Karpas-422 (cell line): ENCODE measurements at regions not wholly inside any gene's neighbourhood (a gene's known extent, or its start where the extent isn't known, plus 50 kb on each side); places are given as distances from the start of the nearest gene placed in this dataset.

Experiments used
- DNase-seq: peaks from one replicate; pipeline ENCODE4 v3.0.0-alpha.2; 2015
- H2AFZ ChIP-seq: fragments of 200-600 bp; sonication (generic); 2 replicates; pipeline ENCODE4 v1.6.1; 2014; ENCODE audit warnings: antibody characterized with exemption, low read length, mixed read lengths
- H3K27ac ChIP-seq: fragments of 200-600 bp; sonication (generic); 2 replicates; pipeline ENCODE4 v1.5.1; 2014; ENCODE audit warnings: mild to moderate bottlenecking, low read length, moderate library complexity
- H3K27me3 ChIP-seq: fragments of 200-600 bp; sonication (generic); 2 replicates; pipeline ENCODE4 v1.6.1; 2014; ENCODE audit warnings: low read length, mixed read lengths
- H3K36me3 ChIP-seq: fragments of 200-600 bp; sonication (generic); 2 replicates; pipeline ENCODE4 v1.6.1; 2014; ENCODE audit warnings: low read length, mixed read lengths; ENCODE audit not compliant: insufficient read depth
- H3K4me1 ChIP-seq: fragments of 200-600 bp; sonication (generic); 2 replicates; pipeline ENCODE4 v1.6.1; 2014; ENCODE audit warnings: mild to moderate bottlenecking, low read length, mixed read lengths
- H3K4me2 ChIP-seq: fragments of 200-600 bp; sonication (generic); 2 replicates; pipeline ENCODE4 v1.6.1; 2014; ENCODE audit warnings: low read length, low read depth, mild to moderate bottlenecking; ENCODE audit not compliant: poor library complexity, severe bottlenecking
- H3K4me3 ChIP-seq: fragments of 200-600 bp; sonication (generic); 2 replicates; pipeline ENCODE4 v1.5.1; 2014; ENCODE audit warnings: mild to moderate bottlenecking, antibody characterized with exemption, low read length, mixed read lengths
- H3K79me2 ChIP-seq: fragments of 200-600 bp; sonication (generic); 2 replicates; pipeline ENCODE4 v1.6.1; 2014; ENCODE audit warnings: mild to moderate bottlenecking, low read length, mixed read lengths
- H3K9ac ChIP-seq: fragments of 200-600 bp; sonication (generic); 2 replicates; pipeline ENCODE4 v1.6.0; 2014; ENCODE audit warnings: low read length
- H3K9me2 ChIP-seq: fragments of 200-600 bp; sonication (generic), shearing (Covaris generic); replicated peaks from 2 replicates; pipeline ENCODE4 v1.6.0; 2014; ENCODE audit warnings: mild to moderate bottlenecking, low read length, moderate library complexity; ENCODE audit not compliant: insufficient read depth
- H3K9me3 ChIP-seq: fragments of 300-700, 200-600 bp; sonication (generic); 2 replicates; pipeline ENCODE4 v1.6.1; 2014; ENCODE audit warnings: low read length, mixed read lengths
- H4K20me1 ChIP-seq: fragments of 200-600 bp; sonication (generic); 2 replicates; pipeline ENCODE4 v1.6.1; 2014; ENCODE audit warnings: mild to moderate bottlenecking, antibody characterized with exemption, low read length, low read depth; ENCODE audit not compliant: insufficient read depth

DNA sequence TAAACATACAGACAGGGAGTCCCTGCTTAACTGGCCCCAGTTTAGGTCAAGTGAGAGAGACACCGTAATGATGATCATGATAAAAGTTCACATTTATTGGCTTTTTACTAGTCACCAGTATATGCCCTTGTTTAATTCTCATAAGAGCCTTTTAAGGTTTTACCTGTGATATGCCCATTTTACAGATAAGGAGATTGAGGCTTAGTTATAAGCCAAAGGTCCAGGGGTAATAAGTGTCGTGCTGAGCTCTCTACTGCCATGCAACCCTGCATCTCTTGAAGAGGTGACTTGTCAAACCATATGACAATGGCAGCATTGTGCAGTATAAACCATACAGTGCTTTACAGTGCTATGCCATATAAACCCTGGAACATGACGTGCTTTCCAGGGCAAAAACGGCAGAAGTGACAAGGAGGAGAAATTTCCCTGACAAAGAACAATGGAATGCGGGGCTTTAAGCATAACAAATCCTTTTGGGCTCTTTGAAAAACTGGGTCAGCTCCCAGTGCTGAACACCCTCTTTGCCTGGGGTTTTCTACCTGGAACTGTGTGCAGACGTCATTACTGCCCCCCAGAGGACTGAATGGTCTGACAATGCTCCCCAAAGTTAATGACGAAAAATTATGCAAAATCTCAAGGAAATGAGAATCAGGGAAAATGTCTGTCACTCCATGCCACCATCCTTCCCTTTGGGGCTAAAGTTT, 59.7 kb upstream of the C14orf132 start:
- H3K4me2 ChIP-seq, result no peak overlapping the region
- H3K79me2 ChIP-seq, result no peaks in the 10 kb centered on the region
- H3K9me3 ChIP-seq, result no peaks in the 10 kb centered on the region
- H3K4me3 ChIP-seq, result no peak overlapping the region
- H4K20me1 ChIP-seq, result no peaks in the 10 kb centered on the region
- no peaks in the 10 kb centered on the region for H3K36me3 ChIP-seq
- no peaks in the 10 kb centered on the region for H3K9me2 ChIP-seq
- DNase-seq, result peak; percentile 66
- no peak overlapping the region for H3K9ac ChIP-seq
- no peak overlapping the region for H2AFZ ChIP-seq
- H3K27ac ChIP-seq, result no peak overlapping the region
- H3K27me3 ChIP-seq, result no peaks in the 10 kb centered on the region
- H3K4me1 ChIP-seq, result no peaks in the 10 kb centered on the region

DNA sequence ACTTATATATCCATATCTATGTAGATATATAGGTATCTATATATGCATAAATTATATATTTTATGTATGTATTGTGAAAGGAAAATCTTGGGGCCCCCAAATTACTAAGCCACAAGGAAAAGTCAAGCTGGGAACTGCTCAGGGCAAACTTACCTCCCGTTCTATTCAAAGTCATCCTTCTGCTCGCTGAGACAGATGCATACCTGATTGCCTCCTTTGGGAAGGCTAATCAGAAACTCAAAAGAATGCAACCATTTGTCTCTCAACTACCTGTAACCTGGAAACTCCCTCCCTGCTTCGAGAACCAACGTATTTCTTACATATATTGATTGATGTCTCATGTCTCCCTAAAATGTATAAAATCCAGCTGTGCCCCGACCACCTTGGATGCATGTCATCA, 58.8 kb upstream of the C14orf132 start:
- no peaks in the 10 kb centered on the region for H3K9me2 ChIP-seq
- H3K4me1 ChIP-seq, result no peaks in the 10 kb centered on the region
- H3K36me3 ChIP-seq, result no peaks in the 10 kb centered on the region
- H3K27me3 ChIP-seq, result no peaks in the 10 kb centered on the region
- no peak overlapping the region for H3K4me2 ChIP-seq
- H3K27ac ChIP-seq, result no peak overlapping the region
- H3K4me3 ChIP-seq, result no peak overlapping the region
- no peaks in the 10 kb centered on the region for H4K20me1 ChIP-seq
- H3K79me2 ChIP-seq, result no peaks in the 10 kb centered on the region
- no peak overlapping the region for H2AFZ ChIP-seq
- no peaks in the 10 kb centered on the region for H3K9me3 ChIP-seq
- no peak for DNase-seq
- H3K9ac ChIP-seq, result no peak overlapping the region

GRCh38 chr14:95981965-95982364, 57.2 kb upstream of the C14orf132 start:
- H3K9me3 ChIP-seq, result no peaks in the 10 kb centered on the region
- DNase-seq, result no peak
- no peaks in the 10 kb centered on the region for H3K9me2 ChIP-seq
- H3K36me3 ChIP-seq, result no peaks in the 10 kb centered on the region
- H4K20me1 ChIP-seq, result no peaks in the 10 kb centered on the region
- no peaks in the 10 kb centered on the region for H3K79me2 ChIP-seq
- H3K9ac ChIP-seq, result no peak overlapping the region
- H3K4me2 ChIP-seq, result no peak overlapping the region
- no peaks in the 10 kb centered on the region for H3K27me3 ChIP-seq
- no peak overlapping the region for H3K27ac ChIP-seq
- H2AFZ ChIP-seq, result no peak overlapping the region
- H3K4me1 ChIP-seq, result no peaks in the 10 kb centered on the region
- no peak overlapping the region for H3K4me3 ChIP-seq

GRCh38 chr14:95984206-95984605, 55.0 kb upstream of the C14orf132 start:
- Histone ChIP-seq H4K20me1 (no peaks in the 10 kb centered on the region), H3K4me3 (no peak overlapping the region), H3K9me3 (no peaks in the 10 kb centered on the region), H3K36me3 (no peaks in the 10 kb centered on the region), H3K79me2 (no peaks in the 10 kb centered on the region), H3K9me2 (no peaks in the 10 kb centered on the region), H3K4me1 (no peaks in the 10 kb centered on the region), H2AFZ (no peak overlapping the region), H3K9ac (no peak overlapping the region), H3K4me2 (no peak overlapping the region), H3K27ac (no peak overlapping the region), H3K27me3 (no peaks in the 10 kb centered on the region)
- no peak for DNase-seq
